Transverse colon (tissue), 3 donors: ENCODE measurements at regions not wholly inside any gene's neighbourhood (a gene's known extent, or its start where the extent isn't known, plus 50 kb on each side); places are given as distances from the start of the nearest gene placed in this dataset.

Source experiments
- CTCF ChIP-seq, 5 experiments: fragments of 200-600 bp in 3 of 5; fragments of 450-650 bp in 2 of 5; sonication (generic) in 3 of 5; IDR thresholded peaks; 1 replicate in 2 of 5; 2 replicates in 3 of 5; pipeline ENCODE4 v1.5.1; 2016 to 2017; ENCODE audit warnings: antibody characterized with exemption in 5 of 5, inconsistent platforms in 3 of 5, mild to moderate bottlenecking in 2 of 5, moderate library complexity in 1 of 5
- EP300 ChIP-seq: sonication (generic); formaldehyde crosslinking; IDR thresholded peaks from one replicate; pipeline ENCODE4 v1.6.1; 2017; ENCODE audit warnings: antibody characterized with exemption, low read depth

- TF ChIP-seq CTCF (IDR thresholded peaks at IDR 0.05) (no peak), EP300 (no peak)
These were observed 683.5 kb downstream of the RPL10L start for GRCh38 chr14:45968037-45968436.
